Esophagus muscularis mucosa (tissue), 4 donors: ENCODE measurements at regions not wholly inside any gene's neighbourhood (a gene's known extent, or its start where the extent isn't known, plus 50 kb on each side); places are given as distances from the start of the nearest gene placed in this dataset.

ENCODE experiments used
- CTCF ChIP-seq, 3 experiments: fragments of 200-600 bp in 2 of 3; fragments of 450-650 bp in 1 of 3; sonication (generic) in 2 of 3; IDR thresholded peaks; one replicate each; pipeline ENCODE4 v1.5.1; 2017 to 2019; ENCODE audit warnings: antibody characterized with exemption in 3 of 3, mild to moderate bottlenecking in 2 of 3, moderate library complexity in 1 of 3
- EP300 ChIP-seq: sonication (generic); formaldehyde crosslinking; IDR thresholded peaks from one replicate; pipeline ENCODE4 v1.6.1; 2017; ENCODE audit warnings: antibody characterized with exemption
- POLR2A ChIP-seq: fragments of 450-650 bp; IDR thresholded peaks from one replicate; pipeline ENCODE4 v1.6.1; 2017; ENCODE audit warnings: antibody characterized with exemption, moderate library complexity, mild to moderate bottlenecking, low read depth
- POLR2AphosphoS5 ChIP-seq, 2 donors: sonication (generic); formaldehyde crosslinking; IDR thresholded peaks; one replicate each; pipeline ENCODE4 v1.6.1; 2017; ENCODE audit warnings: antibody characterized with exemption in 2 of 2

- TF ChIP-seq CTCF (IDR thresholded peaks at IDR 0.05): no peak
- TF ChIP-seq EP300: no peak
- TF ChIP-seq POLR2A: no peak
- TF ChIP-seq POLR2AphosphoS5 (IDR thresholded peaks at IDR 0.05): no peak
Observed at GRCh38 chr2:60281730-60282129, 271.7 kb downstream of the BCL11A start.
